Gastrocnemius medialis (tissue), 4 donors: ENCODE measurements at regions not wholly inside any gene's neighbourhood (a gene's known extent, or its start where the extent isn't known, plus 50 kb on each side); places are given as distances from the start of the nearest gene placed in this dataset.

Experiments used
- ATAC-seq, 2 donors: fragments of 150-250 bp; one replicate each; pipeline ENCODE4 v1.9.1; 2016
- DNase-seq, 2 donors: peaks; one replicate each; pipeline ENCODE4 v3.0.0-alpha.2; 2019
- H3K27ac ChIP-seq, 4 donors: fragments of 200-600 bp; sonication (generic); 1 replicate in 1 of 4; 2 replicates in 3 of 4; pipeline ENCODE4 v1.5.1; 2016 to 2018; ENCODE audit warnings: mild to moderate bottlenecking in 2 of 4, moderate library complexity in 1 of 4
- H3K27me3 ChIP-seq, 3 donors: fragments of 200-600 bp; sonication (generic) in 2 of 3; 1 replicate in 1 of 3; 2 replicates in 2 of 3; pipeline versions ENCODE4 v1.5.1 to v1.6.0; 2016 to 2019; ENCODE audit warnings: mild to moderate bottlenecking in 1 of 3, moderate library complexity in 1 of 3
- H3K36me3 ChIP-seq, 2 donors: fragments of 200-600 bp; sonication (generic) in 1 of 2; one replicate each; pipeline ENCODE4 v1.5.1; 2017 to 2018
- H3K4me1 ChIP-seq, 2 donors: fragments of 200-600 bp; sonication (generic) in 1 of 2; one replicate each; pipeline ENCODE4 v1.5.1; 2016 to 2017; ENCODE audit warnings: mild to moderate bottlenecking in 2 of 2
- H3K4me3 ChIP-seq, 4 donors: fragments of 200-600 bp; sonication (generic) in 3 of 4; 1 replicate in 1 of 4; 2 replicates in 3 of 4; pipeline ENCODE4 v1.5.1; 2016 to 2019; ENCODE audit warnings: mild to moderate bottlenecking in 2 of 4
- H3K9me3 ChIP-seq, 3 donors: fragments of 200-600 bp; sonication (generic) in 2 of 3; 1 replicate in 1 of 3; 2 replicates in 2 of 3; pipeline ENCODE4 v1.5.1; 2016 to 2019
- POLR2A ChIP-seq, 2 donors: fragments of 450-650 bp; IDR thresholded peaks; one replicate each; pipeline ENCODE4 v1.6.1; 2017; ENCODE audit warnings: antibody characterized with exemption in 2 of 2, mild to moderate bottlenecking in 2 of 2, moderate library complexity in 2 of 2
- in situ Hi-C, 4 donors: fragments of 200-750 bp; cut with MboI; loops; one replicate each; pipeline versions ENCODE4 v1.15.0 to v1.8.0; 2017; ENCODE audit warnings: low sequenced_read_pairs in 4 of 4
- intact Hi-C: fragments of 100-400 bp; cut with DNase I; formaldehyde crosslinking; loops from one replicate; pipeline ENCODE4 v1.15.1; 2023; ENCODE audit warnings: low total_unique reads
- TF ChIP-seq, protein P1 (sequence below), 5 experiments: fragments of 450-650 bp in 3 of 5; fragments of 200-600 bp in 2 of 5; sonication (generic) in 2 of 5; IDR thresholded peaks in 4 of 5; conservative IDR thresholded peaks in 1 of 5; 1 replicate in 4 of 5; 2 replicates in 1 of 5; pipeline ENCODE4 v1.5.1; 2016 to 2019; ENCODE audit warnings: antibody characterized with exemption in 5 of 5, mild to moderate bottlenecking in 3 of 5, moderate library complexity in 3 of 5

DNA sequence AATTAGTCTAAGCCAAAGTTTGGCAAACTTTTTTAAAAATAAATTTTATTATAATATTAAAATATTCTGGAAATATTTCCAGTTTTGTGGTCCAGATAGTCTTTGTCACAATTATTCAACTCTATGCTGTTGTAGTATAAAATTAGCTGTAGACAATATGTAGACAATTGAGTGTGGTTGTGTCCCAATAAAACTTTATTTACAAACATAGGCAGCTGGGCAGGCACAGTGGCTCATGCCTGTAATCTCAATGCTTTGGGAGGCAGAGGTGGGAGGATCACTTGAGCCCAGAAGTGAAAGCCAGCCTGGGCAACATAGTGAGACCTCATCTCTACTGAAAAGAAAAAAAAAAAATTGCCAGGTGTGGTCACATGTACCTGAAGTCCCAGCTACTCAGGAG is 150.5 kb upstream of the EPB41L4A start:
- H3K27me3 ChIP-seq, result no peaks in the 10 kb centered on the region
- no peaks in the 10 kb centered on the region for H3K9me3 ChIP-seq
- TF ChIP-seq, protein P1, sequence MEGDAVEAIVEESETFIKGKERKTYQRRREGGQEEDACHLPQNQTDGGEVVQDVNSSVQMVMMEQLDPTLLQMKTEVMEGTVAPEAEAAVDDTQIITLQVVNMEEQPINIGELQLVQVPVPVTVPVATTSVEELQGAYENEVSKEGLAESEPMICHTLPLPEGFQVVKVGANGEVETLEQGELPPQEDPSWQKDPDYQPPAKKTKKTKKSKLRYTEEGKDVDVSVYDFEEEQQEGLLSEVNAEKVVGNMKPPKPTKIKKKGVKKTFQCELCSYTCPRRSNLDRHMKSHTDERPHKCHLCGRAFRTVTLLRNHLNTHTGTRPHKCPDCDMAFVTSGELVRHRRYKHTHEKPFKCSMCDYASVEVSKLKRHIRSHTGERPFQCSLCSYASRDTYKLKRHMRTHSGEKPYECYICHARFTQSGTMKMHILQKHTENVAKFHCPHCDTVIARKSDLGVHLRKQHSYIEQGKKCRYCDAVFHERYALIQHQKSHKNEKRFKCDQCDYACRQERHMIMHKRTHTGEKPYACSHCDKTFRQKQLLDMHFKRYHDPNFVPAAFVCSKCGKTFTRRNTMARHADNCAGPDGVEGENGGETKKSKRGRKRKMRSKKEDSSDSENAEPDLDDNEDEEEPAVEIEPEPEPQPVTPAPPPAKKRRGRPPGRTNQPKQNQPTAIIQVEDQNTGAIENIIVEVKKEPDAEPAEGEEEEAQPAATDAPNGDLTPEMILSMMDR (IDR thresholded peaks at IDR 0.05 in 4 of 5, conservative IDR thresholded peaks at IDR 0.05 in 1 of 5), result no peak
- no peak for TF ChIP-seq POLR2A (IDR thresholded peaks at IDR 0.05)
- intact Hi-C loops (no loop called here), in situ Hi-C loops (loop anchor here in 1 of 4 donors (25.0 kb wide), 1 partner anchor 368 kb away; no protein-coding TSS in a partner anchor)
- DNase-seq (no peak), ATAC-seq (no peak)
- no peak overlapping the region for H3K27ac ChIP-seq
- H3K36me3 ChIP-seq, result no peaks in the 10 kb centered on the region
- H3K4me3 ChIP-seq, result no peak overlapping the region
- no peaks in the 10 kb centered on the region for H3K4me1 ChIP-seq

DNA sequence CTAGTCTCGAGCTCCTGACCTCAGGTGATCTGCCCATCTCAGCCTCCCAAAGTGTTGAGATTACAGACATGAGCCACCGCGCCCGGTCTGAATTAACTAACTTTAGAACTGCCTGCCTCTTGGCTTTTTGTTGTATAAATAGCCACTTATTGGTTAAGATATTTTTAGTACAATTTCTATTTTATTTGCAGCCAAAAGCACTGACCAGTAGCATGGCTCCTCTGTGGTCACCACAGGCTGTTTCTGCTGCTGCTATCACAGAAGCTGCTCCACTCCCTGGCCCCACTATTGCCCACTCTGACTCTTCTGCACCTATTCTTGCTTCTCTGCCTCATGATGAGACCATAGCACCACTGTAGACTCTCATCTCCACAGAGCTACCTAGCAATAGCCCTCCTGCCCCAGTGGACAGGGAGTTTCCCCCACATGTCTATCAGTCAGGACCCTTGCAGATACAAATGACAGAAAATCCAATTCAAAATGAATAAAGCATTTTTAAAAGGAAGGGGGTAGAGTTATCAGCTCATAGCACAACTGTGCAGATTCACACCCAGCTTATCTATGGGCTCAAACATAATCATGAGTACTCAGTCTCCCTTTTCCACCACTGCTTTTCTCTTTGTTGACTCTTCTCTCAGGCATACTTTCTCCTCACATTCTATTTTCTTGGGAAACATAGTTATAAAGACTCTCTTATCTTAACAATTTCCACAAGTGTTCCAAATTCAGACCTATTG is 151.8 kb upstream of the EPB41L4A start:
- H3K9me3 ChIP-seq, result no peaks in the 10 kb centered on the region
- no peaks in the 10 kb centered on the region for H3K36me3 ChIP-seq
- no peak for TF ChIP-seq POLR2A (IDR thresholded peaks at IDR 0.05)
- TF ChIP-seq, protein P1 (IDR thresholded peaks at IDR 0.05 in 4 of 5, conservative IDR thresholded peaks at IDR 0.05 in 1 of 5), result no peak
- in situ Hi-C loops, result loop anchor here in 1 of 4 donors (25.0 kb wide), 1 partner anchor 366 kb away; no protein-coding TSS in a partner anchor
- DNase-seq, result no peak
- H3K27me3 ChIP-seq, result no peaks in the 10 kb centered on the region
- H3K4me1 ChIP-seq, result no peaks in the 10 kb centered on the region
- no peak overlapping the region for H3K4me3 ChIP-seq
- intact Hi-C loops, result no loop called here
- no peak for ATAC-seq
- H3K27ac ChIP-seq, result no peak overlapping the region

DNA sequence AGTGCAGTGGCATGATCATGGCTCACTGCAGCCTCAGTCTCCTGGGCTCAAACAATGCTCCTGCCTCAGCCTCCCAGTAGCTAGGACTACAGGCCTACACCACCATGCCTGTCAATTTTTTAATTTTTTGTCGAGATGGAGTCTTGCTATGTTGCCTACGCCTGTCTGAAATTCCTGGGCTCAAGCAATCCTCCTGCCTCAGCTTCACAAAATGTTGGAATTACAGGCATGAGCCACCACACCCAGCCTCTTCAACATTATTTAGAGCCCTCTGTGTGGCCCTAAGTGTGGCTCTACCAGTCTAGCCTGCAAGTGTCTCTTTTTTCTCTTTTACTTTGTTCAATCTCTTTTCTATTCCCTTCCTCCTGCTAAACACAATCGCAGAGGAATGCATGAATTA is 154.4 kb upstream of the EPB41L4A start:
- no peaks in the 10 kb centered on the region for H3K36me3 ChIP-seq
- no peaks in the 10 kb centered on the region for H3K27me3 ChIP-seq
- intact Hi-C loops (no loop called here), in situ Hi-C loops (loop anchor here in 1 of 4 donors (25.0 kb wide), 1 partner anchor 364 kb away; no protein-coding TSS in a partner anchor)
- DNase-seq (no peak), ATAC-seq (no peak)
- H3K9me3 ChIP-seq, result no peaks in the 10 kb centered on the region
- no peak overlapping the region for H3K4me3 ChIP-seq
- TF ChIP-seq, protein P1 (IDR thresholded peaks at IDR 0.05 in 4 of 5, conservative IDR thresholded peaks at IDR 0.05 in 1 of 5), result no peak
- H3K4me1 ChIP-seq, result peaks cover 0 to 5% of the 10 kb centered on the region in 2 donors
- H3K27ac ChIP-seq, result no peak overlapping the region

DNA sequence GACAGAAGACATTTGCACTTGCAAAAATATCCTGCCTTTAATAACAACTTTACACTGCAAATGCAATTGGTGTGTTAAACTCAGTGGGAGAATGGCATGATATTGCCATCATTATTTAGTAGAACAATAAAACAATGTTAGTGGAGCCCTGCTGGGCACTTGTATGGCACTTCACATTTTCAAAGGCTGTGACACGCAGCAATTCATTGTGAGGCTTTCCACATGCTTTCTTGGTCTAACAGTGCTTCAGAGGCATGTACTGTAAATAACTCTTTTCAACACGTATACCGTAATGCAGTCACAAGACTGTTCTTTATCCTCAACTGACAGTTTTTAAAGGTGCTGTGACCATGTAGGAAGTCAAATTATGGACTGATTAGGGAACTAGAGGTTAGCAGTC is 155.5 kb upstream of the EPB41L4A start:
- DNase-seq (no peak), ATAC-seq (no peak)
- H3K36me3 ChIP-seq, result no peaks in the 10 kb centered on the region
- in situ Hi-C loops, result loop anchor here in 1 of 4 donors (25.0 kb wide), 1 partner anchor 363 kb away; no protein-coding TSS in a partner anchor
- H3K27me3 ChIP-seq, result no peaks in the 10 kb centered on the region
- no peak for TF ChIP-seq POLR2A (IDR thresholded peaks at IDR 0.05)
- TF ChIP-seq, protein P1 (IDR thresholded peaks at IDR 0.05 in 4 of 5, conservative IDR thresholded peaks at IDR 0.05 in 1 of 5), result no peak
- H3K4me1 ChIP-seq, result peaks cover 0 to 5% of the 10 kb centered on the region in 2 donors
- H3K4me3 ChIP-seq, result no peak overlapping the region
- H3K9me3 ChIP-seq, result no peaks in the 10 kb centered on the region
- intact Hi-C loops, result no loop called here
- H3K27ac ChIP-seq, result no peak overlapping the region
